Naive B cell (primary cell): ENCODE measurements at regions not wholly inside any gene's neighbourhood (a gene's known extent, or its start where the extent isn't known, plus 50 kb on each side); places are given as distances from the start of the nearest gene placed in this dataset.

ENCODE experiments used
- ATAC-seq, 2 donors: fragments of 150-1000 bp; cut with Tn5 transposase; 2 replicates each; pipeline ENCODE4 v1.10.0; 2021; ENCODE audit warnings: low read depth in 2 of 2, mild to moderate bottlenecking in 2 of 2, moderate library complexity in 2 of 2
- DNase-seq: peaks from one replicate; pipeline ENCODE4 v3.0.0; 2022
- H3K27ac Mint-ChIP-seq, 6 donors: one replicate each; pipeline ENCODE4 v1.8.0; 2020 to 2022; ENCODE audit warnings: mild to moderate bottlenecking in 6 of 6, mixed read lengths in 6 of 6, moderate library complexity in 5 of 6, inconsistent platforms in 2 of 6
- H3K27me3 Mint-ChIP-seq, 3 donors: one replicate each; pipeline ENCODE4 v1.8.0; 2021 to 2022; ENCODE audit warnings: mixed read lengths in 3 of 3, mild to moderate bottlenecking in 1 of 3
- H3K36me3 Mint-ChIP-seq, 2 donors: one replicate each; pipeline ENCODE4 v1.8.0; 2020 to 2022; ENCODE audit warnings: mixed read lengths in 2 of 2, inconsistent platforms in 1 of 2, mild to moderate bottlenecking in 1 of 2
- H3K4me1 Mint-ChIP-seq, 3 donors: one replicate each; pipeline ENCODE4 v1.8.0; 2020 to 2022; ENCODE audit warnings: mixed read lengths in 3 of 3, inconsistent platforms in 1 of 3, mild to moderate bottlenecking in 1 of 3, moderate library complexity in 1 of 3
- H3K4me3 Mint-ChIP-seq, 8 donors: one replicate each; pipeline ENCODE4 v1.8.0; 2020 to 2022; ENCODE audit warnings: mild to moderate bottlenecking in 8 of 8, mixed read lengths in 8 of 8, moderate library complexity in 8 of 8, inconsistent platforms in 2 of 8
- H3K9me3 Mint-ChIP-seq, 7 donors: one replicate each; pipeline ENCODE4 v1.8.0; 2020 to 2022; ENCODE audit warnings: mixed read lengths in 7 of 7, mild to moderate bottlenecking in 5 of 7, inconsistent platforms in 2 of 7, moderate library complexity in 1 of 7

DNA sequence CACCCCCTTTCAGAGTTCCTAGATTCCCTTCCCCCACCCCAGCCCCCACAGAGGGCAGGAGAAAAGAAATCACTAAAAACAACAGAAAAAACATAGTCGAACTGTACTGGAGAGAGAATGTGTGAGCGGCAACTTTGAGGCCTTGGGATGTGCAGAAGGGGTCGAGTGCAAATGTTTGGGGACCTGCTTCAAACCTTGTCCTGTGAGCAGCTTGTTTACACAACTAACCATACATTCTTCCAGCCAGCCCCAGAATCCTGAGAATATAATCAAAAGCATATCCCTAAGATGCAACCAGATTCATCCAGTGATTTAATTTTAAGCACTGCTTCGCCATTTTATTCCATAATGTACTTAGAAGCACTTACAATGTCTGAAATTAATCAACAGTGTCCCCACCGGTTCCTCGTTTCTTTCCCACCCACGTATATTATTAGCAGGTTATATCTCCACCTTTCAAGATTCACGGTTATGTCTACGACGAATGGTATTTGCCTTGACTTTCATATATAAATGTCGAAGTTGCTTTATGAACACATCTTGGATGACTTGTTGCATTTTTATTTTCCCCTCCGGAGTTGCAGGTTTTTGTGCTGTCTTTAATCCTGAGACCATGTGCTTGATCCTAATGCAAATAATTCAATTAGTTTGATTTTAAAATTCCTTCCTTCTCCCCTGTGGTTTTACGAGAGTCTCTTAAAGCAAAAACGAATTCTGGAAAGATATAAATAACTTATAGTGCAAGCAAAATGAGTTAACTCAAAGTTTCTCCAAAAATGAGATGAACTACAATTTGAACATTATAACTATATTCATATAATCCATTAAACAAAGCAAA lies 107.6 kb downstream of the ZIC5 start:
- ATAC-seq (no peak), DNase-seq (no peak)
- Mint-ChIP-seq H3K4me1 (no peaks in the 10 kb centered on the region), H3K9me3 (peaks cover 0 to 2% (median 0%) of the 10 kb centered on the region in 7 donors), H3K4me3 (no peak overlapping the region), H3K36me3 (peaks cover 23 to 34% of the 10 kb centered on the region in 2 donors), H3K27ac (peak overlapping the region in 1 of 6 donors; percentile 47), H3K27me3 (no peaks in the 10 kb centered on the region)

DNA sequence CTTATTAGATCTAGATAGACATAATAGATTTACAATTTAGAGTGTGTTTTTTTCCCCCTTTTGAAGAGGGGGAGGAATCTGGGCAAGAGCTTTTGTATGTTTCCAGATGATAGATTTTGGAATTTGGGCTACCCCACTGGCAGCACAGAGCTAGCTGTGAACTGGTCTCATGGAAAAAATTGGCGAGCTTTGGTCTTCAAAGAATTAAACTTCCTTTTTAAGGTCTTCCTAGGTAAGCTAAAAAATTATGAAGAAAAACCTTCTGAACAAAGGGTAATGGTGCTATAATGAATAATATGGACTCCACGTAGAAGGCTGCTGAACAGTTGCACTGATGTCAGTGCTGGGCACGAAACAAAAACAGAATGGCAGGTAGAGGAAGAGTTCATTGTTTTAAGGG lies 109.3 kb downstream of the ZIC5 start:
- H3K36me3 Mint-ChIP-seq = peaks cover 23 to 36% of the 10 kb centered on the region in 2 donors
- no peaks in the 10 kb centered on the region for H3K27me3 Mint-ChIP-seq
- no peak overlapping the region for H3K4me3 Mint-ChIP-seq
- H3K4me1 Mint-ChIP-seq = no peaks in the 10 kb centered on the region
- no peak overlapping the region for H3K27ac Mint-ChIP-seq
- no peak for ATAC-seq
- peaks cover 0 to 2% (median 0%) of the 10 kb centered on the region in 7 donors for H3K9me3 Mint-ChIP-seq
- DNase-seq = no peak

DNA sequence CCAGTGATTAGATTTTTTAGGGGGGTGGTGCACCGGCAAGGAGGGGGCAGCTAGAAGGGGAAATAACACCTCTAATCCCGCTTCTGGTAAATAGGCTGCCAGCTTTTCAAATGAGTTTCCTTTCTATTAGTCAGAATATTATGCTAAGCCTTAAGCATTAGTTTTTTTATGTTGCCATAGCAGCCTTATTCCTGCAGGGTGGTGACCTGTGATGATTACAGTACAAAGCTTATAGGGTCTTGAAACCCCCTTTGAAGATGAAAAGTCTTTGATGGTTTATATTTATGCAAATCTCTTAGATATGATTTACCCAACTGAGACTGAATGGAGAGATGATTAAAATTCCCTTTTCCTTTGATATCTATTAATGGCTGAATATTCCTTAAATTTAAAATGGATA lies 109.8 kb downstream of the ZIC5 start:
- Mint-ChIP-seq H3K36me3 (peaks cover 19 to 32% of the 10 kb centered on the region in 2 donors), H3K27me3 (no peaks in the 10 kb centered on the region), H3K27ac (peak overlapping the region in 1 of 6 donors; percentile 45), H3K4me1 (no peaks in the 10 kb centered on the region), H3K9me3 (peaks cover 0 to 2% (median 0%) of the 10 kb centered on the region in 7 donors), H3K4me3 (no peak overlapping the region)
- no peak for ATAC-seq
- DNase-seq = no peak

DNA sequence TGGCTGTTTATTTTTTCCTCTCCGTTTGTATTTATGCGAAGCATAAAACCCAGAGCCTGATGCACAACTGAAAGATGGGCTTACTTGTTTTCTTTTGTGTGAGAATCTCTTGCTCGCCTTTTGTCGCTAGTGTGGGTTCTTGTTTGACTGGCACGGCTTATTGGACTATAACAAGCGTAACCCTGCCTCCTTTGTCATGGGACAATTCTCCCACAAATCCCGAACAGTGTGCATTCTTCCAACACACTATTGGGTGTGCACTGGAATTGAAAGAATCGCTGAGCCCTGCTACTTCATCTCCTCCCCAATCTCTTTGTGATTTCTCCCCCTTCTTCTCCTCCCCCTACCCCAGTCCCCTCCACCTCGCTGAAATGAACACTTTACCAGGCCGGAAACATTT lies 110.8 kb downstream of the ZIC5 start:
- Mint-ChIP-seq H3K36me3 (peaks cover 14 to 22% of the 10 kb centered on the region in 2 donors), H3K4me3 (no peak overlapping the region), H3K9me3 (peaks cover 0 to 2% (median 0%) of the 10 kb centered on the region in 7 donors), H3K27ac (no peak overlapping the region), H3K4me1 (no peaks in the 10 kb centered on the region), H3K27me3 (no peaks in the 10 kb centered on the region)
- ATAC-seq = no peak
- DNase-seq = no peak

DNA sequence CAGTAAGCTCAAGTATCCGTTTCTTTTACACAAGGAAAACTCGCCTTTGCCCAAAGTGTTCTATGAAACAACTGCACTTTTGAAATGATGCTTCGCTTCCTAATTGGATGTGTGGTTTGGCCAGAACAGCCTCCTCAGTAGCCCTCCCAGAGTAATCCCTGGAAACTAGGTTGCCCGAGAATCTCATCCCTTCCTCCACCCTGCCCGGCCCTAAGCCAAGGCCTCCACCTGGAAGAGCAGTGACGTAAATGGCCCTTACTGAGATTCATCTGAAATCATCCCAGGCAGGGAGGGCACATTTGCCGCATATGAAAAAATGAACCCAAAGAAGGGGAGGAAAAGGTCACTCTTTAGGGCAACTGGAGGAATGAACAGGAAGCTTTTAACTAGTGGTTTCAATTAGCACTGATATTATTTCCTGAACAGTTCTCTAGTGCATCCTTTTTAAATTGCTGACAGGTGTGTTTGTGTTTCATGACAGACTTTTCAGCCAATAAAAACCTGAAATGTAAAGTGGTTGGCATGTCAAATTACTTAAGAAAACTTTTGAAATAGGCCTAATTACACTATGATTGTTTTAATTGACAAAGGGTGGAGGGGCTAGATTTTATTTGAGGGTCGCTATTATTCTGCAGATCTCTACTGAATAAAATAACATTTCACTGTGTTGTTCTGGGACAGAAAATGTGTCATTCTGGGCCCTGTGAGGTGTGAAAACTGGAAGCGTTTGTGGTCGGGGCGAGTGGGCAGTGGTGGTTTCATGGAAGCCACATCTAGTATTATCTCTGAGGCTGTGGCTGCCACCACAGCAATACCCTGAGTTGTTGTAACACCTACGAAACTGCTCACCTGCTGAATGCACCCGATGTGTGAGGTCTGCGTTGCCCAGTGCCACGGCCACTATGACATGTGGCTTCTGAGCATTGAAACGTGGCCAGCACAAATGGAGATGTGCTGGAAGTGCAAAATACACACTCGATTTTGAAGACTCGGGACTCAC lies 112.1 kb downstream of the ZIC5 start:
- no peaks in the 10 kb centered on the region for H3K4me1 Mint-ChIP-seq
- no peaks in the 10 kb centered on the region for H3K9me3 Mint-ChIP-seq
- ATAC-seq = no peak
- H3K27me3 Mint-ChIP-seq = no peaks in the 10 kb centered on the region
- no peak overlapping the region for H3K27ac Mint-ChIP-seq
- no peak overlapping the region for H3K4me3 Mint-ChIP-seq
- no peak for DNase-seq
- peaks cover 14 to 17% of the 10 kb centered on the region in 2 donors for H3K36me3 Mint-ChIP-seq

DNA sequence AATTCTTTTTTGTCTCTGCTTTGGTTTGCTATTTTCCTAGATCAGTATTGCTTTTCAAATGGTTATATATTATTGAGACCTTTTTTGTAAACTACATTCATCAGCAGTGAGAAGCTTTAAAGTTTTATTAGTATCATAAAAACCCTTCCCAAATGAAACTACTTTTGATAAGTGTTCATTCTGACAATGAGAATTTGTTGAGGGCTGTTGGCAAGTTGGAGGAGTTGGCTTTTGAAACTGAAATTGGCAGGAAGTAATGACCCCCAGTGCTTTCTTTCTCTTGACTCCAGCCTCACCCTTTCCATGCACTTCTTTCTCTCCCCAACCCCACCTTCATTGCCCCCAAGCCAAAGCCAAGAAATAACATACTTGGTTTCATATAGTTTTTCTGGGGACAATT lies 113.8 kb downstream of the ZIC5 start:
- Mint-ChIP-seq H3K27me3 (no peaks in the 10 kb centered on the region), H3K4me3 (no peak overlapping the region), H3K36me3 (peaks cover 12 to 14% of the 10 kb centered on the region in 2 donors), H3K9me3 (no peaks in the 10 kb centered on the region), H3K27ac (no peak overlapping the region), H3K4me1 (no peaks in the 10 kb centered on the region)
- ATAC-seq (no peak), DNase-seq (no peak)

DNA sequence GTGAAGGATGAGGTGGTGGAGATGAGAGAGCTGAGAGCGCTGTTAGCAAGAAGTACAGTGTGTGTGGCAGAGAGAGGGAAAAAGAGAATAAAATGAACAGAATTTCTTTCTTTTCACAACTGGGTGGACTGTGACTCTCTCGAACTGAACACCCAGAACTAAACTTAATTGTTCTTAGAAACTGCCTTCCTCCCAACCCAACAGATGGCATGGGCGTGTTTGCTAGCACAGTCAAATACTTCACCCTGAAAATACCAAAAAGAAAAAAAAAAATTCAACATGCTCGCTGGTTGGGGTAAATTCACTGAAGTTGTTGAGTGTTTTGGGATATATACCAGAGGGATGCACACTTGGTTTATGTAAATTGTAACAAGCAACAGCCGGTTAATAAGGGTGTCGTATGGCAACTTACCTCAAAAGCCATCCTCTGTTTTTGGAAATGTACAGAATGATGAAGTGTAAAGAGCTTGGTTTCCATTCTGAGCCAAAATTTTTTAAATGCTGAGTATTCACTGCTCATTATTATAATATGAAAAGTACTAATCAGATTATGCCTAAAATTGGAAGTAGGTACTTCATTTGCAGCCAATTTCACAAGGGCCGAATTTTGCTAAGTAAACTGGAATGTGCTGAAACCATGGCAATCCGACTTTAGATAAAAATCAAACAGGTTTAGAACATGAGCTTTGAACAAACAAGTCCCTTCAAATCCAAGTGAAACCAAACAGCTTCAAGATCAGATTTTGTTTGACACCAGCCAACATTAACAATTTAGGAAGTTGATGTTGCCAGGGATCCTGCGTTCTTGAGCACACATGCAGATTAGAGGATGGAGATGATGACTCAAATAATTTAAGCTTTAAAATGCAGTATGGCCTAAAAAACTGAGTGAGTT lies 115.8 kb downstream of the ZIC5 start:
- Mint-ChIP-seq H3K27ac (no peak overlapping the region), H3K36me3 (peaks cover 12 to 14% of the 10 kb centered on the region in 2 donors), H3K9me3 (no peaks in the 10 kb centered on the region), H3K4me1 (no peaks in the 10 kb centered on the region), H3K27me3 (no peaks in the 10 kb centered on the region), H3K4me3 (no peak overlapping the region)
- no peak for ATAC-seq
- no peak for DNase-seq

DNA sequence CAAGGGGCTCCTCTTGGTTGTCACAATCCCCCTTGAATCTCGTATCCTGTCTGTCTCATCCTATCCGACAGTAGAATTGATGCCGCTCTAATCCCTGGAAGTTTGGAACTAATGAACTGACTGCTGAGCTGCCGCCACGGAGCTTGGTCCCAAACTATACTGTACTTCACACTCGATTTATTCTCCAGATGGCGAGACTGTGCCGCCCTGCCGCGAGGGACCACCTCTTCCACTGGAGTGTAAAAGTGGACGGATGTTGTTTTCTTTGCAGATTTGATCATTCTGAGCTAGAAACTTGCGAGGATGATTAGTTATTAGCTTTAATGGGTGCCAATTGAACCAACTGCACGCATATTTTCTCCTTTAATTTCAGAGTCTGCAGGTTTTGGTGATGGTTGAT lies 117.2 kb downstream of the ZIC5 start:
- ATAC-seq (no peak), DNase-seq (no peak)
- Mint-ChIP-seq H3K4me1 (no peaks in the 10 kb centered on the region), H3K4me3 (no peak overlapping the region), H3K9me3 (no peaks in the 10 kb centered on the region), H3K27ac (no peak overlapping the region), H3K36me3 (peaks cover 7 to 8% of the 10 kb centered on the region in 2 donors), H3K27me3 (no peaks in the 10 kb centered on the region)

DNA sequence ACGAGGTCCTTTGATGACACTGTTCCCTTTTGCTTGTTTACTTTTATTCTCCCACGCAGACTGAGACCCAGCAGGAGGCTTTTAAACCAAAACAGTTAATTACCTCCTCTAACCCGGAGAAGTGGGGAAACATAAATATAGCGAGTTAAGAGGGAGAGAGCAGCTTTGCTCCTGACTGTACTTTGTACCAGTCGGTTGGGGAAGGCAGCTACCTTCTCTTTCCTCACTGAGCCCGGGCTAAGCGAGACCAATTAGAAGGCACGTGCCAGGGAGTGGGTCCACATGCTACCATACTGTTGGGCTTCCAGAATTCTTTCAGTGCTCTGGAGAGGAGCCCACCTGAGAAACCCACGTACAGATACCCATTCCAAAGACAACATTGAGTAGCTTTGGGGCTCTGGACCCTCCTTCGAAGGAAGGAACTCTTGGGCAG lies 124.2 kb downstream of the ZIC5 start:
- H3K27me3 Mint-ChIP-seq = no peaks in the 10 kb centered on the region
- no peaks in the 10 kb centered on the region for H3K4me1 Mint-ChIP-seq
- H3K27ac Mint-ChIP-seq = no peak overlapping the region
- H3K36me3 Mint-ChIP-seq = no peaks in the 10 kb centered on the region
- ATAC-seq = no peak
- no peaks in the 10 kb centered on the region for H3K9me3 Mint-ChIP-seq
- DNase-seq = no peak
- H3K4me3 Mint-ChIP-seq = no peak overlapping the region

DNA sequence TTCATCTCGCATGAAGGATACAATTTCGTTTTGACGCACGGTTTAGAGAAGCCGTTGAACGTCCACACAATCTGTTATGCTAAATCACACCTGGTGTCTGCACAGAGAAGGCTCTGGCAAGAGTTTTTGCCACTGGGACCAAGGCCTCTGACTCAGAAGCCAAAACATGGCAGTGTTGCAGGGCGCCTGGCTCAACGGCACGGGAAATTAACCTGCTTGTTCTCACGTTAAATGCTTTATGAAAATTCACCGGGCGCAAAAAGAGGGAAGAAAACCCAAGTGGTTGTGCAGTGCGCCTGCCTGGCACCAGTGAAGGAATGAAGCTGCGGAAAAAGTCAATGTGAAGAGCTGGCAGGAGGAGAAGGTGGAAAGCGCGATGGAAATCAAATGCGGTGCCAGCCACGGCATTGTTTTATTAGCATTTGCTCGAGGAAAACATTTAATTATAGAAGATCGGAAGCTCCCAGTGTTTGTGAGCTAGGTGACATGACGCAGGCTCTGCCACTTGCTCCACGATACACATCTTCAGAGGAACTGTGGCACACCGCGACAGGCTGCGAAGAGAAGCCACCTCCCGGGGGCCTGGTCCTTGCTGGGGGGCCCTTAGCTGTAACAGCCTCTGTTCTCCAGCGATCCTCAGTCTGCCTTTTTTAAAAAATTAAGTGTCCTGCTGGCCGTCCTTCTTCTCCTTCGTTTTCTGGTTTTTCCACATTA lies 126.2 kb downstream of the ZIC5 start:
- DNase-seq (no peak), ATAC-seq (no peak)
- Mint-ChIP-seq H3K9me3 (no peaks in the 10 kb centered on the region), H3K36me3 (no peaks in the 10 kb centered on the region), H3K27ac (peak overlapping the region in 2 of 6 donors; percentile 13 to 42), H3K4me3 (no peak overlapping the region), H3K27me3 (no peaks in the 10 kb centered on the region), H3K4me1 (no peaks in the 10 kb centered on the region)

DNA sequence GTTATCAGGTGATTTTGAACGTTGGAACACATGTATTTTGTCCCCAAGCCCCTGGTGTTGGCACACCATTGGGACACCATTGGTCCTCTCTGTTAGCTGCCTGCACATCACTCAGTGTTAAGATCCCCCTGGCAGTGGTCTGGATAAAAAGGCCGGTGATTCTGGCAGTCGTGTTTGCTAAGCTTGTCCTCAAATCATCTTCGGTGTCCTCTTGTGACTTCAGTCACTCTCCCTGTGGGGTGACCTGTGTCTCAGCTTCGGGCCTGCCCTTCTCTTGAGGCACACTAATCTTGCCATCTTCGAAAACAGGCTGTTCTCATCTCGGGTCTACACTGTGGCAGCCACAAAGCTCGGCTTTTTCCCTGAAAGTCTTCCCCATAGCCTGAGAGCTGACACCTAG lies 127.1 kb downstream of the ZIC5 start:
- ATAC-seq = no peak
- H3K4me1 Mint-ChIP-seq = no peaks in the 10 kb centered on the region
- H3K4me3 Mint-ChIP-seq = no peak overlapping the region
- H3K27me3 Mint-ChIP-seq = no peaks in the 10 kb centered on the region
- peak overlapping the region in 2 of 6 donors; percentile 13 to 42 for H3K27ac Mint-ChIP-seq
- no peaks in the 10 kb centered on the region for H3K36me3 Mint-ChIP-seq
- no peaks in the 10 kb centered on the region for H3K9me3 Mint-ChIP-seq
- DNase-seq = no peak

DNA sequence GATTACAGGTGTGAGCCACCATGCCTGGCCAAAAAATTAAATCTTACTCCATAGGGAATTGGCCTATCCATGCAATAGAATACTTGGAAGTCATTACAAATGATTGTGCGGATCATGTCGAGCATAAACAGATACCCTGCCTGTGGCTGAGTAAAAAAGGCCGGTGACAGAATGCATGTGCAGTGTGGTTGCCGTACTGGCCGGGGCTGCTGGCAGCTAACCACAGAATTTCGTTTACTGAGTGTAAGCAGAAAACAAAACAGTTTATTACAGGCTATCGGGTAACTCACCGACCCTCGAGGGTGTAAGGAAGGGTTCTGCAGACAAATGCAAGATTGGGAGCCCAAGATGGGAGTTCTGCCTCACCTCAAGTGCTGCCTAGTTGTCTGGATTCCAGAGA lies 127.7 kb downstream of the ZIC5 start:
- Mint-ChIP-seq H3K4me1 (no peaks in the 10 kb centered on the region), H3K27me3 (no peaks in the 10 kb centered on the region), H3K36me3 (peaks cover 0 to 3% of the 10 kb centered on the region in 2 donors), H3K27ac (peak overlapping the region in 1 of 6 donors; percentile 59), H3K4me3 (no peak overlapping the region), H3K9me3 (no peaks in the 10 kb centered on the region)
- no peak for ATAC-seq
- DNase-seq = no peak
